HG03045 (cell line): ENCODE measurements at regions not wholly inside any gene's neighbourhood (a gene's known extent, or its start where the extent isn't known, plus 50 kb on each side); places are given as distances from the start of the nearest gene placed in this dataset.

Experiments used
- ATAC-seq: cut with Tn5 transposase; IDR thresholded peaks from one replicate; pipeline ENCODE4 v1.9.1; 2021; ENCODE audit warnings: mild to moderate bottlenecking, moderate library complexity; ENCODE audit not compliant: unreplicated experiment

DNA sequence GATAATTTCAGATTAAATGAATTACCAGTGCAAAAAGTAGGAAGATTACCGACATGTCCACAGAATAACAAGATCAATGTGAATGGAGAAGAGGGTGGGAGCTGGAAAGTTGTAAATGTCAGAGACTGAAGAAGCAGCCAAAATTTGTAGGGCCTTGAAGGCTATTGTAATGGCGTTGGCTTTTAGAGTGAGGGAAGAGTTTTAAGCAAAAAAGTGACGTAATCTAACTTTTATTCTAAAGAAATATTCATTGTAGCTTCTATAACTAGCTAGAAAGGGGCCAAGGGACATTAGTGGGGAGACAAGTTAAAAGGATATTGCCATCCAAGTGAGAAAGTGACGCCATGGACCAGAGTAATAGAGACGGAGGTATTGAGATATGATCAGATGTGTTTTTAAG is 63.3 kb upstream of the PCDH7 start:
- ATAC-seq, result no peak

GRCh38 chr4:30667919-30668318 is 52.2 kb upstream of the PCDH7 start:
- no peak for ATAC-seq

- ATAC-seq, result no peak
These were observed 50.0 kb upstream of the PCDH7 start for GRCh38 chr4:30670206-30670605.
